Activated CD8-positive, alpha-beta memory T cell treated with anti-CD3 and anti-CD28 coated beads, Interleukin-2, amount 50 U/mL, for 48 hours (primary cell): ENCODE measurements at regions not wholly inside any gene's neighbourhood (a gene's known extent, or its start where the extent isn't known, plus 50 kb on each side); places are given as distances from the start of the nearest gene placed in this dataset.

ENCODE experiments used
- DNase-seq: peaks from one replicate; pipeline ENCODE4 v3.0.0-alpha.2; 2020

GRCh38 chr1:83813576-83813975, 185.4 kb downstream of the TTLL7 start:
- DNase-seq: no peak

DNA sequence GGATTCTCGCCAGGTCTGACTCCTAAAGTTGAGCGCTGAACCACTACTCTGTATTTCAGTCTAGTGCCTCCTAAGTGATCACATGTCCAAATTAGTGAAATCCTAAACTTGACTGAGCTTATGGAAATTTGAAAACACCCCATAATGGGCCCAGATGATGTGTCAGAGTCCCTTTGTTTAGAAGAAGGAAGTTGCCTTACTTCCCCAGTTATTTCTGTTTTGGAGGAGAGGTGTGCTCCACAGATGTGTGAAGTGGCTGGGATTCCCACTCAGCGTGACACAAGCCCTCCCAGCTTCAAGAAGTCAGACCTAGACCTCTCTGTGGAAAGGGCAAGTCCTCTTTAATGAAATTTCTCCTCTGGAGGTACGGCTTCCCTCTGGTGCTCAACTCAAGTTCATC, 188.8 kb downstream of the TTLL7 start:
- DNase-seq: no peak

DNA sequence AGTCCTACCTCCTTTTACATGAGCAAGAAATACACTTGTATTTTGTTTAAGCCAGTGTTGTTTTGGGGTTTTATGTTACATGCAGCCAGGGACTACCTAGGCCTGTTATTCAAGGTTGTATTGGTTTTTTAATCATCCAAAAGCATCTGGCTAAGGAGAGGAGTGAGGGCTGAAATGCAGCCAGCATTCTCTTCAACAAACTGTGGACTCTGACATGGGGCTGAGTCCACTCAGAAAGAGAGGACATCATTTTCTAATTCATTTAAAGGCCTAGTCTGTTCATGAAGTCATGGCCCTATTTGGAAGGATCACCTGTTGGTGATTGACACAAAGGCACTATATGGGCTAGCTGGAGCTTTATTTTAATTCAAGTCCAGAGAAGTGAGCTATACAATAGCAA, 190.4 kb downstream of the TTLL7 start:
- DNase-seq: no peak

GRCh38 chr1:83807821-83808220, 191.1 kb downstream of the TTLL7 start:
- no peak for DNase-seq

- DNase-seq: no peak
Observed at GRCh38 chr1:83807231-83807630, 191.7 kb downstream of the TTLL7 start.

DNA sequence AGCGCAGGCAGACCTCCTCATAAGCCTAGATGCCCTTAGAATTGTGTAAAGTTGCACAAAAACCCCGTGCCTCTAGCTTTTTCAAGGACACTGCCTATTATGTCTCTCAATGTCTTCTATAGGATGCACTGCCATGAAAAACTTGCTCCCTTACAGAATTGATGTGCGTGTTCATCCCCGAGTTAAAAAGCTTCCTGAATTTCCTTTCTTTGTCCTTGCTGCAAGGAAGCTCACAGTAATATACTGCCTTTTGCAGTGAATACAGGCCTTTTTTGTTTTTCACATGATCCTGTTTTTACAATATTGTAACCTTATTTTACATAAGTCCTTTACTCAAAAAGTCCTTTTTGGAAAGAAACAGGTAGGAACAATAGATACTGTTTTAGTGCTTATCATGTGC, 193.0 kb downstream of the TTLL7 start:
- DNase-seq: no peak

GRCh38 chr1:83802460-83803152, 196.3 kb downstream of the TTLL7 start:
- no peak for DNase-seq

DNA sequence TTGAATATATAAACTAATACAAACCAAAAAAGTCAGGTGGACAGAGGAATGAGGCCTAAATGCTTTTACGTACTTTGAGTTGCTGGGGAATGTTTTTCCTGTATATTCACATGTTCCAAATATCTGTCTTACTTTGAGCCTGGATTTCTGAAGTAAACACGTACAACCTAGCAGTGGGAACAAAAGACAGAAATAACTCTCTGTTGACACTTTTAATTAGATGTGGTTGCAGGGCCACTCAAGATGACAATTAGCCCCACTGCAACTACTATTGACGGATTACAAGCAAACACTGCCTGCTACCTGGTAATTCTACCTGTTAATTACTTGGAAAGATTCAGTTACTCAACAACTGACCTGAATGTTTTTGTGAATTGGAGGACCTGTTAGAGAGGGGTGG, 196.9 kb downstream of the TTLL7 start:
- DNase-seq: no peak

DNA sequence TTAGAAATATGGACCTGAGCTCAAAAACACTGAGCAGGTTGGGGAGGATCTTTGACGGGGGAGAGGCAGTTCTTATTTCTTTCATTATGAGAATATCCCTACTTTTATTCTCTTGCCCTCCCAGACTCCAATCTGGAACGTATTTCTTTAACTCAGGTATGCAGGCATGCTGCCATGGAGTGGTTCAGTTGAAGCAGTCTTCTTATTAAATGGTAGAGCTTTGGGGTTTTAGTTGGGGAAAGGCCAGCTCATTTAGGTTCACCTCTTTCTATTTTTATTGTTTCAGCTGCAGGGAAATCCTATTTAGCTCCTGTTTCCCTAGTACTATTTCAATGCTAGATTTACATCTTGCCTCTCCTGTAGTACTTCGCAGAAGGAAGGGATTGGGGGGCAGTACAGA, 198.9 kb downstream of the TTLL7 start:
- DNase-seq: no peak

- no peak for DNase-seq
Observed at GRCh38 chr1:83799594-83799993, 199.3 kb downstream of the TTLL7 start.

DNA sequence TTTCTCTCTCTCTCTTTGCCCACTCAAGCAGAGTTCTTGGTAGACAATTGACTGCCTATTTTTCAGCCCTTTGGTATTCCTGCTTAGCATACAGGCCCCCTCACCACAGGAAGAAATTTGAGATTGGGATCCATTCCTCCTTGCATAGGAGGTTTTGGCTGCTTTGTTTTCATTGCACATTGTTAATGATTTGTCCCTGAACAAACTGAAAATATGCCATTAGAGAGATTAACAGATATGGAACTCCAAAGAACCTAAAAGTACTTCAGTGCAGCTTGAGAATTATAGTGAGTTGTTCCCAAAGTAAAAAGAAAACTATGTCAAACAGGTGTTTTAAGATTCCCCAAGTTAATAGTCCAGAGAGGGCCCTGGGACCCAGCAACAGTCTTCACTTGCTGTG, 200.0 kb downstream of the TTLL7 start:
- no peak for DNase-seq

- no peak for DNase-seq
Observed at GRCh38 chr1:83796409-83796808, 202.5 kb downstream of the TTLL7 start.

GRCh38 chr1:83794384-83794783, 204.5 kb downstream of the TTLL7 start:
- no peak for DNase-seq

GRCh38 chr1:83791821-83792437, 207.0 kb downstream of the TTLL7 start:
- no peak for DNase-seq

DNA sequence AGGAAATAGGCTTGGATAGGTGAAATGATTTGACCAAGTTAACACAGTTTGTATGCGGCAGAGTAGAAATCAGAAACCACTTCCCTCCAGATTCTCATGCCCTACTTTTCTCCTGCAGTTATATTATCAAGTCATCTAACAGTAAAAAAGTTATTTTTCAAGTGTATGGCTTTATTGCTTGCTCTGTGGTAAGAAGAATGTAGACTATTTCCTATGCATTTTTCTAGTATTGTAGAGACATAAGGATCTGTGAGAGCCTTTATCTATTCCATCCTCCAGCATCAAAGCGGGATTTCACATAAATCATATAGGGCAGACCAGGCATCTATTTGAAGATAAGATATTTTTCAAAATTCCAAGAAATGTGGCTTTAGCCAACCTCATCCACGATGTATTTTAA, 208.5 kb downstream of the TTLL7 start:
- DNase-seq: no peak

- no peak for DNase-seq
Observed at GRCh38 chr1:83787246-83787998, 211.5 kb downstream of the TTLL7 start.

- DNase-seq: no peak
Observed at GRCh38 chr1:83781667-83782066, 217.3 kb downstream of the TTLL7 start.

DNA sequence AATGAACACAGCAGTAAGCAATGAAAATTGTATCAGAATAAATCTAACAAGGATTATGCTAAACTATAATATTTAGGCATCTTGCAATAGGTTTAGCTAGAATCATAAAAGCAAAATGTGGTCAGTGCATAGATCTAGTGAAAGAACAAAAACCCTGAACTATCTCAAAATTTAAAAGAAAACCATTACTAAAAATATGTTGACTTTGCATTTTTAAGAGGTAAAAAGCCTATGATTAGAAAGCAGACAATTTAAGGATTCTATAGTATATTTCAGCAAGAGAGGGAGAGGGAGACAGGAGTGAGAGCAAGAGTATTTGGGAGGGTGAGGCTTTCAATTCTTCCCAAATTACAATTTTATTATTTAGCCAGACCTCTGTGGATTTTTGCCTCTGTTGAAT, 219.4 kb downstream of the TTLL7 start:
- DNase-seq: no peak

- no peak for DNase-seq
Observed at GRCh38 chr1:83777758-83778101, 221.2 kb downstream of the TTLL7 start.

DNA sequence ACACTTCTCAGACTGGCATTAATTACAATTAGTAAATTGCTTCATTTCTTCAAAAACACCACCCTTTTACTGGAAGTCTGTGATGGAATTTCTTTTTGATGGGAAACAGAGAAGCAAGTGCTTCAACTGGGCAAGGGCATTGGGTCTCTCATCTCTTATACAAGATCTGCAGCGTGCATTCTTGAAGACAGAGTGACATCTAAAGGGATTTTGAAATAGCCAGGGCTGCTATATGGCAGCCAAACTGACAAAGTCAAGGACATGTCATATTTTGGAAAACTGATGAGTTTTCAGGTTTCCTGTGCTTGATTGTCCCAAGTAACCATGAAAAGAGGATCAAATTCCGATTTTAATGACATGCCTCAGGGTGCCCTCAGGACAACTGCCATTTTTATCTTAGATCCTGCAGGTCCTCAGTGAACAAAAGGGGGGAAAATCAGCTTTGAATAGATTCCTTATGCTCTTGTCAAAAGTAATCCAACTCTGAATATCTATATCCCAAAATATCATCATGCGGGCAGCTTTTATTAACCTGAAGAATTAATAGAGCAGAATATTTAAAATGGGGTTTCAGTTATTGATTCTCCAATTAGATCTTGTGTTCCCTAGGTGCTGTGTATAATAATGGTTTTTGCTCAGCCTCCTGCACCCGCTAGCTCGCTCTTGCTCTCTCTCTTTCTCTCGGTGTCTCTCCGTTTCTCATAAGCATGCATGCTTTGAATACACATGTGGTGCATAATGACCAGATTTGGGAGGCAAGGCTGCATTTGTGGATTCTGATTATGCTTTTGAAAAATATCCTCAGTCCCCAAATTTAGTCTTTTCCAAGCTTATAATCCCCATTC, 221.8 kb downstream of the TTLL7 start:
- no peak for DNase-seq

GRCh38 chr1:83775977-83776603, 222.8 kb downstream of the TTLL7 start:
- DNase-seq: no peak

DNA sequence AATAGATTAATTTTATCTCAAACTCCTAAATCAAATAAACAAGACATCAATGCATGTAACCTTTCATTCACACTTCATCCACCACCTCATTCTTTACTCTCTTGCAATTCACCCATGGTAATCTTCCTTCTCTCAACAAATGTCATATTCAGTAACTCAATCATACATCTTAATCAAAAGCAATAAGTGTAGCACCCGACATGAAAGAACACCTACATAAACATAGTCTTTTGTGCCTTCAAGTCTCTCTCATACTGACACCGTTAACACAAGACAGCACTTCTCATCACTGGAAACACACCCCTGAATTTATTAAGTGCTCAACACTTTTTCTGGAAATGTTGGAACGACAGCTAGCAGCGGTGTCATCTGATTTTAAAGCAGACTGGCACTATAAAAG, 225.9 kb downstream of the TTLL7 start:
- DNase-seq: no peak

DNA sequence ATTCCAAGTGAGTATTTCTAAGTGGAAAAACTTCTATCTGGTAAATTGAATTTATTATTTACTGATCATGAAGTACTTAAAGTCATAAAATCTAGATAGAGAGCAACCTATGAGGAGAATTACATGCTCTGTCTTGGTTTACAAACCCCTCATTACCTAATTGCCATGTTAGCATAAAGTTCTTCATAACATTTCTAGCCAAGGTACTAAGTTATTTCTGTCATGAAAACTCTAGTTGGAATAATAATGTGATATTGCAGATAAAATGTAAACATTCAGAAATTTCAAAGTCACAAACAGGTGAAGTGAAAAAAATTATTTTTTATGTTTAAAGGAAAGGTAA, 228.6 kb downstream of the TTLL7 start:
- DNase-seq: no peak
